HUES48 (cell line): ENCODE measurements at regions not wholly inside any gene's neighbourhood (a gene's known extent, or its start where the extent isn't known, plus 50 kb on each side); places are given as distances from the start of the nearest gene placed in this dataset.

Source experiments
- H3K27ac ChIP-seq: one replicate; pipeline ENCODE4 v1.7.0; 2013; ENCODE audit warnings: low read depth, low read length, inconsistent platforms
- H3K27me3 ChIP-seq: 2 replicates; pipeline ENCODE4 v1.6.1; 2013; ENCODE audit warnings: mild to moderate bottlenecking, low read length; ENCODE audit not compliant: control insufficient read depth, insufficient read depth
- H3K36me3 ChIP-seq: 2 replicates; pipeline ENCODE4 v1.6.1; 2013; ENCODE audit warnings: low read length; ENCODE audit not compliant: control insufficient read depth, insufficient read depth
- H3K4me1 ChIP-seq: 2 replicates; pipeline ENCODE4 v1.6.1; 2013; ENCODE audit warnings: mild to moderate bottlenecking, low read length; ENCODE audit not compliant: control insufficient read depth, insufficient read depth
- H3K4me3 ChIP-seq: 2 replicates; pipeline ENCODE4 v1.5.1; 2013; ENCODE audit warnings: mild to moderate bottlenecking, low read depth, low read length
- H3K9ac ChIP-seq: 2 replicates; pipeline ENCODE4 v1.6.1; 2013; ENCODE audit warnings: mild to moderate bottlenecking, low read depth, low read length, moderate library complexity
- H3K9me3 ChIP-seq: 2 replicates; pipeline ENCODE4 v1.6.1; 2013; ENCODE audit warnings: low read length; ENCODE audit not compliant: control insufficient read depth, insufficient read depth

DNA sequence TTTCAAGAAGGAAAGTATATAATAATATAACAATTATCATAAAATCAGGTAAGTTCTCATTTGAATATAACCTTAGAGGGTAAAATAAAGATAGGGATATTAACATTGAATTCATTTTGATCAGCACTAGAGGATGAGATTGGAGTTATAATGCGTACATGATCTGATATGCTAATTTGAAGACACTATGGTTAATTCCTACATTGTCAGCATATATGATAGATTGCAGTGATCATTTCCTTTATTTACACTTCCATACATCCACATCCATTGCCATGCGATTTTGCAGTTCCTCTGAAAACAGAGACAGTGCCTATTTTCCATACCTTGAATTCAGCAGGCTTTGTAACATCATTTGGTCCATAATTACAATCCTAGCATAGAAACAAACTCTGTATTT lies 519.2 kb downstream of the CCDC85A start:
- H3K36me3 ChIP-seq, result no peaks in the 10 kb centered on the region
- H3K4me1 ChIP-seq, result peaks cover 8% of the 10 kb centered on the region
- no peak overlapping the region for H3K4me3 ChIP-seq
- no peak overlapping the region for H3K9ac ChIP-seq
- H3K27me3 ChIP-seq, result no peaks in the 10 kb centered on the region
- no peak overlapping the region for H3K27ac ChIP-seq
- 0 out of 2 replicates have a peak, but pooled peaks cover 3% of the 10 kb centered on the region for H3K9me3 ChIP-seq

- peaks cover 8% of the 10 kb centered on the region for H3K4me1 ChIP-seq
Measured at GRCh38 chr2:56705713-56706112, 521.9 kb downstream of the CCDC85A start.

GRCh38 chr2:56707218-56707617 lies 523.4 kb downstream of the CCDC85A start:
- peaks cover 8% of the 10 kb centered on the region for H3K4me1 ChIP-seq

More at GRCh38 chr2:56705713-56706112, 521.9 kb downstream of the CCDC85A start:
- Histone ChIP-seq H3K27ac (no peak overlapping the region), H3K36me3 (no peaks in the 10 kb centered on the region), H3K9ac (no peak overlapping the region), H3K9me3 (no peaks in the 10 kb centered on the region), H3K4me3 (no peak overlapping the region), H3K27me3 (no peaks in the 10 kb centered on the region)

DNA sequence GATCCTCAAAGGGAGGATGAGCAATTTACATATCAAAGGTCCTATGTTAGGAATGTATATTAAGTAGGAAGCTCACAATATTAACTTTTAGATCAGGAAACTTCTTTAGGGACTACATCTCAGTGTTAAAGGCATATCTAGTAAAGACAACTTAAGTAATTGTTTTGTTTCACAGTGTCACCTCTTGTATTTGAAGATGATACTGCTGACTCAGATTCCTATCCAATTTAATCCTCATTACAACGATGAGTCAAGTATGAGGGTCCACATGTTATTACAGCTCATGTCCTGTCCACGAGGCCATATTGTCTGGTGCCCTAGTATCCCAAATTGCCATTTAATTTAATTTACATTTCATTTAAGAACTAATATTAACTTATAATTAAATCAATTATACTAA lies 523.9 kb downstream of the CCDC85A start:
- H3K4me3 ChIP-seq, result no peak overlapping the region

More at GRCh38 chr2:56707218-56707617, 523.4 kb downstream of the CCDC85A start:
- no peak overlapping the region for H3K9ac ChIP-seq
- H3K36me3 ChIP-seq, result no peaks in the 10 kb centered on the region
- no peaks in the 10 kb centered on the region for H3K9me3 ChIP-seq
- H3K27ac ChIP-seq, result no peak overlapping the region
- no peak overlapping the region for H3K4me3 ChIP-seq
- no peaks in the 10 kb centered on the region for H3K27me3 ChIP-seq

DNA sequence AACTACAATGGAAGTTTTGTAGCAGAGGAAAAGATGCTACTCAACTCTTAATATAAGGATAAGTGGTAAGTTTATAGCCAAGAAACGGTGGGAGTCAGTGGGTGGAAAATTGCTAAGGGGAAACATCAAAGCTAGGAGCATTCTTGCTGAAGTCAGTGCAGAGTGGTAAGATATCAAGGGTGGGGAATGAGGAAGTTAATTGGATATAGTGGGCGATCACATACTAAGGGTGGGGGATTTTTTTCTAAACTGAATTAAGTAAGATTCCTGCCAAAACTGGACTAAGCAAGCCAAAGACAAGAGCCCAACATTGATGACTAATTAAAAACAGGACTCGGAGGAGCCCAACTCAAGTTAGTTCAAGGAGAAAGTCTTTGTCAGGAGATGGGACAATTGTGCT lies 525.4 kb downstream of the CCDC85A start:
- Histone ChIP-seq H3K9me3 (no peaks in the 10 kb centered on the region), H3K9ac (no peak overlapping the region), H3K36me3 (no peaks in the 10 kb centered on the region), H3K27ac (no peak overlapping the region), H3K27me3 (no peaks in the 10 kb centered on the region), H3K4me3 (no peak overlapping the region), H3K4me1 (peaks cover 8% of the 10 kb centered on the region)

More for the DNA sequence above, 523.9 kb downstream of the CCDC85A start:
- Histone ChIP-seq H3K9ac (no peak overlapping the region), H3K4me1 (peaks cover 8% of the 10 kb centered on the region), H3K27ac (no peak overlapping the region), H3K36me3 (no peaks in the 10 kb centered on the region), H3K9me3 (no peaks in the 10 kb centered on the region), H3K27me3 (no peaks in the 10 kb centered on the region)

DNA sequence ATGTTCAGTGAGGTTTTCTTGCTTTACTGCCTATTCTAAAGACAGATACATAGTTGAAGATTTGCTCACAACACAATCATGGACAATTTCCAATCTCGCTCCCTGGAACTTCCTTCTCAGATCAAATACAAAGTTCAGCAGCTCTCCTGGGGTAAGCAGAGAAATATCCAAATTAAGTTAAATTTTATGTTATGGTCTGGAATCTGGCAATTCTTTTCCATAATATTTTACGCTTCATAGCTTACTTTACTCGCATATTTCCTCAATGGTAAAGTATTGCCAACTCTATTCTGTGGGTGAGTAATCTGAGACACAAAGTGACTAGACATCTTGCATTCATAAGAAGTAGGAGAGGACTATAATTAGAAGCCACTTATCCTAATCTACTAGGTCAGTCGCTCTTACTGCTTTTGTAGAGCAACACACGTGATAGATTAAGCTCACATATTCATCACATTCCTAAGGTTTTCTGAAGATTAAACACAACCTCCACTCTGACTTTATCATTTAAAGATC lies 529.4 kb downstream of the CCDC85A start:
- Histone ChIP-seq H3K27me3 (no peaks in the 10 kb centered on the region), H3K4me1 (no peaks in the 10 kb centered on the region), H3K27ac (no peak overlapping the region), H3K9ac (no peak overlapping the region), H3K36me3 (no peaks in the 10 kb centered on the region), H3K9me3 (no peaks in the 10 kb centered on the region), H3K4me3 (no peak overlapping the region)

DNA sequence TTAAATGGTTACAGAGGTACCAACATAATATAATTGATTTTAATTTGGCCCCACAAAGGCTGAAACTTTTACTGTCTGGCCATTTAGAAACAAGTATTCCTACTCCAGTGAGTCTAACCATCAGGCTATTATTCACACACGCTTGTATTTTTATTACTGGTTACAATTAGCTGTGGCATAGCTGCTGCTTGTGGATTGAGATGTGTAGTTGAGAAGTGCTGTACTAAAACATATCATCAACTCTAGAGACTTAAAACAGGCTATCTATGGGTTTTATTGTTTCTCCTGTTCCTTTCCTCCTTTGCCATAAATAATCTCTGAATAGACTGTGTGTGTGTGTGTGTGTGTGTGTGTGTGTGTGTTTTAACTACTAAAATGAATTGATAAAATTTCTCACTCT lies 530.2 kb downstream of the CCDC85A start:
- Histone ChIP-seq H3K27ac (no peak overlapping the region), H3K4me1 (no peaks in the 10 kb centered on the region), H3K4me3 (no peak overlapping the region), H3K9me3 (peaks cover 5% of the 10 kb centered on the region; the same call in 1 of the 2 replicates), H3K9ac (no peak overlapping the region), H3K27me3 (no peaks in the 10 kb centered on the region), H3K36me3 (no peaks in the 10 kb centered on the region)

GRCh38 chr2:56714400-56714799 lies 530.6 kb downstream of the CCDC85A start:
- Histone ChIP-seq H3K9ac (no peak overlapping the region), H3K4me3 (no peak overlapping the region), H3K9me3 (peaks cover 5% of the 10 kb centered on the region; the same call in 1 of the 2 replicates), H3K27me3 (no peaks in the 10 kb centered on the region), H3K36me3 (no peaks in the 10 kb centered on the region), H3K27ac (no peak overlapping the region), H3K4me1 (no peaks in the 10 kb centered on the region)

GRCh38 chr2:56715683-56716082 lies 531.9 kb downstream of the CCDC85A start:
- H3K4me1 ChIP-seq, result no peaks in the 10 kb centered on the region
- H3K4me3 ChIP-seq, result no peak overlapping the region
- H3K36me3 ChIP-seq, result no peaks in the 10 kb centered on the region
- H3K9me3 ChIP-seq, result peaks cover 5% of the 10 kb centered on the region; the same call in 1 of the 2 replicates
- no peak overlapping the region for H3K9ac ChIP-seq
- H3K27ac ChIP-seq, result no peak overlapping the region
- H3K27me3 ChIP-seq, result no peaks in the 10 kb centered on the region

DNA sequence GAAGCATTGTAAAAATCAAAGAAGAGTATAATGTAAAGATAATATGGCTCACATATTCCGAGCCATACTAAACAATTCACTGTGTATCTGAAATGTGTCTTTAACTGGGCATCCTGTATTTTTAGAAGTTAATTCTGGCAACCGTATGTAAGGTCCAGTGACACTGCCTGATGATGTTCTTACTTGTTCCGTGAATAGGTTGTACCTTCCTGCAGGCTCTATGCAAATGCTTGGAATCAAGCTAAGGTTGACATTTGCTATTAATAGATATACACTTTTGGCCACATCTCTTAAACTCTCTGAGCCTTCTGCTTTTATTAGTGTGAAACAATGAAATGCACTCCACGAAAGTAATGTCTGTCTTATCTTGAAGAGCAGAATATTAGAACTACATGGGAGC lies 534.6 kb downstream of the CCDC85A start:
- Histone ChIP-seq H3K9ac (no peak overlapping the region), H3K27ac (no peak overlapping the region), H3K9me3 (peaks cover 5% of the 10 kb centered on the region; the same call in 1 of the 2 replicates), H3K27me3 (no peaks in the 10 kb centered on the region), H3K4me3 (no peak overlapping the region), H3K4me1 (no peaks in the 10 kb centered on the region), H3K36me3 (no peaks in the 10 kb centered on the region)

GRCh38 chr2:56729212-56729611 lies 545.4 kb downstream of the CCDC85A start:
- no peak overlapping the region for H3K4me3 ChIP-seq
- no peaks in the 10 kb centered on the region for H3K27me3 ChIP-seq
- H3K27ac ChIP-seq, result no peak overlapping the region
- no peaks in the 10 kb centered on the region for H3K4me1 ChIP-seq
- H3K9ac ChIP-seq, result no peak overlapping the region
- peaks cover 12% of the 10 kb centered on the region; the same call in 1 of the 2 replicates for H3K9me3 ChIP-seq
- no peaks in the 10 kb centered on the region for H3K36me3 ChIP-seq
